ENCODE measurements at regions not wholly inside any gene's neighbourhood (a gene's known extent, or its start where the extent isn't known, plus 50 kb on each side); places are given as distances from the start of the nearest gene placed in this dataset.

DNA sequence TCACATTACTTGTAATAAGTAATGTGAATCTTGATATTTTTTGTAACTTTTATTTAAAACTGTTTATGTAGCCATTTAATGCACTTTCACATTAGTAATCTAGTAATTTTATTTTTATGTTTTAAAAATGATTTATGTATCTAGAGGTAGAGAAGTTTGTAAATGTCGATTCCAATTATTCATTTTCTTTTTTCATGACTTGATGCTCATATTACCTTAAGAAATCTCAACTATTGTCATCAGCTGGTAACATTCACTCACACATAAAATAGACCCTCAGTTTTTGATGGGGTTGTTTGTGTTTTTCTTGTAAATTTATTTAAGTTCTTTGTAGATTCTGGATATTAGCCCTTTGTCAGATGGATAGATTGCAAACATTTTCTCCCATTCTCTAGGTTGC lies 351.7 kb upstream of the CDH7 start:
- TF ChIP-seq, protein P1, sequence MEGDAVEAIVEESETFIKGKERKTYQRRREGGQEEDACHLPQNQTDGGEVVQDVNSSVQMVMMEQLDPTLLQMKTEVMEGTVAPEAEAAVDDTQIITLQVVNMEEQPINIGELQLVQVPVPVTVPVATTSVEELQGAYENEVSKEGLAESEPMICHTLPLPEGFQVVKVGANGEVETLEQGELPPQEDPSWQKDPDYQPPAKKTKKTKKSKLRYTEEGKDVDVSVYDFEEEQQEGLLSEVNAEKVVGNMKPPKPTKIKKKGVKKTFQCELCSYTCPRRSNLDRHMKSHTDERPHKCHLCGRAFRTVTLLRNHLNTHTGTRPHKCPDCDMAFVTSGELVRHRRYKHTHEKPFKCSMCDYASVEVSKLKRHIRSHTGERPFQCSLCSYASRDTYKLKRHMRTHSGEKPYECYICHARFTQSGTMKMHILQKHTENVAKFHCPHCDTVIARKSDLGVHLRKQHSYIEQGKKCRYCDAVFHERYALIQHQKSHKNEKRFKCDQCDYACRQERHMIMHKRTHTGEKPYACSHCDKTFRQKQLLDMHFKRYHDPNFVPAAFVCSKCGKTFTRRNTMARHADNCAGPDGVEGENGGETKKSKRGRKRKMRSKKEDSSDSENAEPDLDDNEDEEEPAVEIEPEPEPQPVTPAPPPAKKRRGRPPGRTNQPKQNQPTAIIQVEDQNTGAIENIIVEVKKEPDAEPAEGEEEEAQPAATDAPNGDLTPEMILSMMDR (IDR thresholded peaks at IDR 0.05; ENCODE audit: low read depth, low read length) = no peak
- TF ChIP-seq POLR2A (IDR thresholded peaks at IDR 0.05; ENCODE audit: extremely low read depth, insufficient read length) = no peak
- no peak for TF ChIP-seq MYC (IDR thresholded peaks at IDR 0.05; ENCODE audit: low read depth, low read length)
